NCI-H2227 (cell line): ENCODE measurements at regions not wholly inside any gene's neighbourhood (a gene's known extent, or its start where the extent isn't known, plus 50 kb on each side); places are given as distances from the start of the nearest gene placed in this dataset.

Source experiments
- DNase-seq: peaks from one replicate; lab custom pipeline; 2025; ENCODE audit not compliant: unreplicated experiment; lab: John Stamatoyannopoulos, UW

GRCh38 chr21:35768187-35768586, 292.1 kb downstream of the SETD4 start:
- DNase-seq: no peak

- no peak for DNase-seq
Observed at GRCh38 chr21:35764586-35764985, 295.7 kb downstream of the SETD4 start.

- no peak for DNase-seq
Observed at GRCh38 chr21:35764077-35764476, 296.2 kb downstream of the SETD4 start.

- DNase-seq: no peak
Observed at GRCh38 chr21:35754583-35754982, 305.7 kb downstream of the SETD4 start.

- no peak for DNase-seq
Observed at GRCh38 chr21:35753308-35753707, 307.0 kb downstream of the SETD4 start.

GRCh38 chr21:35751171-35751570, 309.2 kb downstream of the SETD4 start:
- DNase-seq: no peak

- no peak for DNase-seq
Observed at GRCh38 chr21:35749904-35750303, 310.4 kb downstream of the SETD4 start.

- DNase-seq: no peak
Observed at GRCh38 chr21:35748678-35749314, 311.5 kb downstream of the SETD4 start.

GRCh38 chr21:35743571-35743970, 316.8 kb downstream of the SETD4 start:
- DNase-seq: no peak

GRCh38 chr21:35738347-35738961, 321.9 kb downstream of the SETD4 start:
- DNase-seq: no peak

- DNase-seq: no peak
Observed at GRCh38 chr21:35737899-35738346, 322.4 kb downstream of the SETD4 start.

- DNase-seq: no peak
Observed at GRCh38 chr21:35737449-35737848, 322.9 kb downstream of the SETD4 start.

- DNase-seq: no peak
Observed at GRCh38 chr21:35732788-35733187, 327.5 kb downstream of the SETD4 start.

- DNase-seq: no peak
Observed at GRCh38 chr21:35730325-35730724, 330.0 kb downstream of the SETD4 start.

GRCh38 chr21:35727830-35728229, 332.5 kb downstream of the SETD4 start:
- no peak for DNase-seq

- no peak for DNase-seq
Observed at GRCh38 chr21:35724156-35724555, 336.2 kb downstream of the SETD4 start.

GRCh38 chr21:35721701-35722100, 338.6 kb downstream of the SETD4 start:
- DNase-seq: no peak

- DNase-seq: no peak
Observed at GRCh38 chr21:35720208-35720731, 340.1 kb downstream of the SETD4 start.

GRCh38 chr21:35719080-35719479, 341.2 kb downstream of the SETD4 start:
- no peak for DNase-seq

- DNase-seq: no peak
Observed at GRCh38 chr21:35716876-35717565, 343.3 kb downstream of the SETD4 start.

- DNase-seq: no peak
Observed at GRCh38 chr21:35713914-35714313, 346.4 kb downstream of the SETD4 start.

GRCh38 chr21:35711661-35712060, 348.7 kb downstream of the SETD4 start:
- no peak for DNase-seq
